GM23248 (cell line): ENCODE measurements at regions not wholly inside any gene's neighbourhood (a gene's known extent, or its start where the extent isn't known, plus 50 kb on each side); places are given as distances from the start of the nearest gene placed in this dataset.

ENCODE experiments used
- DNase-seq: peaks from one replicate; pipeline ENCODE4 v3.0.0-alpha.2; 2015
- H2AFZ ChIP-seq: fragments of 200-600 bp; sonication (generic); 2 replicates; pipeline ENCODE4 v1.6.1; 2016; ENCODE audit warnings: antibody characterized with exemption
- H3F3A ChIP-seq: fragments of 200-600 bp; sonication (generic); 2 replicates; pipeline ENCODE4 v1.6.1; 2016; ENCODE audit warnings: mild to moderate bottlenecking, antibody characterized with exemption, mixed run types; ENCODE audit not compliant: insufficient read depth
- H3K27ac ChIP-seq: fragments of 200-600 bp; sonication (generic); 2 replicates; pipeline ENCODE4 v1.5.1; 2016; ENCODE audit warnings: mild to moderate bottlenecking
- H3K27me3 ChIP-seq: fragments of 200-600 bp; sonication (generic); replicated peaks from 2 replicates; pipeline ENCODE4 v1.6.1; 2016; ENCODE audit warnings: mild to moderate bottlenecking; ENCODE audit not compliant: insufficient read depth
- H3K36me3 ChIP-seq: fragments of 200-600 bp; sonication (generic); 2 replicates; pipeline ENCODE4 v1.6.1; 2016; ENCODE audit warnings: low read depth, mild to moderate bottlenecking
- H3K4me1 ChIP-seq: fragments of 200-600 bp; sonication (generic); 2 replicates; pipeline ENCODE4 v1.6.1; 2016; ENCODE audit warnings: mild to moderate bottlenecking; ENCODE audit not compliant: insufficient read depth
- H3K4me2 ChIP-seq: fragments of 200-600 bp; sonication (generic); one replicate; pipeline ENCODE4 v1.6.1; 2016; ENCODE audit warnings: mild to moderate bottlenecking; ENCODE audit not compliant: unreplicated experiment
- H3K4me3 ChIP-seq: fragments of 200-600 bp; sonication (generic); 2 replicates; pipeline ENCODE4 v1.5.1; 2016; ENCODE audit warnings: mild to moderate bottlenecking
- H3K79me2 ChIP-seq: fragments of 200-600 bp; sonication (generic); 2 replicates; pipeline ENCODE4 v1.6.1; 2016; ENCODE audit warnings: mild to moderate bottlenecking; ENCODE audit not compliant: insufficient read depth
- H3K9ac ChIP-seq: fragments of 200-600 bp; sonication (generic); 2 replicates; pipeline ENCODE4 v1.6.1; 2016; ENCODE audit warnings: mild to moderate bottlenecking
- H3K9me2 ChIP-seq: fragments of 200-600 bp; sonication (generic); 2 replicates; pipeline ENCODE4 v1.6.1; 2016; ENCODE audit warnings: mixed run types, mild to moderate bottlenecking, moderate library complexity; ENCODE audit not compliant: insufficient read depth
- H3K9me3 ChIP-seq: fragments of 200-600 bp; sonication (generic); one replicate; pipeline ENCODE4 v1.6.1; 2017; ENCODE audit warnings: low read depth
- H4K20me1 ChIP-seq: fragments of 200-600 bp; sonication (generic); 2 replicates; pipeline ENCODE4 v1.6.0; 2016; ENCODE audit not compliant: insufficient read depth
- EZH2 ChIP-seq: fragments of 200-600 bp; sonication (generic); IDR thresholded peaks from 2 replicates; pipeline ENCODE4 v1.6.1; 2018; ENCODE audit warnings: antibody characterized with exemption, mild to moderate bottlenecking; ENCODE audit not compliant: insufficient read depth, poor library complexity, severe bottlenecking
- EZH2phosphoT487 ChIP-seq: fragments of 200-600 bp; sonication (generic); IDR thresholded peaks from 2 replicates; pipeline ENCODE4 v1.6.1; 2018; ENCODE audit warnings: antibody characterized with exemption, moderate library complexity, mild to moderate bottlenecking, low read depth; ENCODE audit not compliant: insufficient read depth
- WGBS, 2 experiments: methylation state at CpG; one replicate each; pipeline ENCODE4 v1.1.6; 2015 to 2017; ENCODE audit warnings: low lambda C conversion rate in 2 of 2, low coverage in 1 of 2; ENCODE audit errors: missing lambda C conversion rate in 2 of 2; 5-methylcytosine and 5-hydroxymethylcytosine counted together
- in situ Hi-C: fragments of 300-500 bp; cut with MboI; formaldehyde crosslinking; loops from 2 replicates; pipeline ENCODE4 v1.15.0; 2020

- Histone ChIP-seq H4K20me1 (no peaks in the 10 kb centered on the region), H3K9me3 (no peaks in the 10 kb centered on the region), H2AFZ (no peak overlapping the region), H3F3A (no peaks in the 10 kb centered on the region), H3K4me1 (no peaks in the 10 kb centered on the region), H3K9me2 (no peaks in the 10 kb centered on the region), H3K9ac (no peak overlapping the region), H3K27ac (no peak overlapping the region), H3K27me3 (no peaks in the 10 kb centered on the region), H3K79me2 (peaks cover 100% of the 10 kb centered on the region), H3K4me2 (no peak overlapping the region), H3K4me3 (no peak overlapping the region), H3K36me3 (no peaks in the 10 kb centered on the region)
- in situ Hi-C loops = loop anchor here (25.0 kb wide), 1 partner anchor 981 kb away; no protein-coding TSS in a partner anchor
- no peak for DNase-seq
- TF ChIP-seq EZH2 (no peak), EZH2phosphoT487 (no peak)
- WGBS, 2 experiments = 71 to 74% methylated on average over 3 of the region's 3 CpGs
Measured at GRCh38 chr3:159818399-159818798, 170.2 kb upstream of the IL12A start.

- TF ChIP-seq EZH2 (no peak), EZH2phosphoT487 (no peak)
- Histone ChIP-seq H4K20me1 (no peaks in the 10 kb centered on the region), H3K9me2 (no peaks in the 10 kb centered on the region), H3K79me2 (peaks cover 99% of the 10 kb centered on the region), H3K4me2 (no peak overlapping the region), H3F3A (peaks cover 6% of the 10 kb centered on the region; the same call in 1 of the 2 replicates), H2AFZ (no peak overlapping the region), H3K36me3 (no peaks in the 10 kb centered on the region), H3K4me3 (no peak overlapping the region), H3K4me1 (peaks cover 6% of the 10 kb centered on the region), H3K9ac (no peak overlapping the region), H3K27ac (no peak overlapping the region), H3K9me3 (no peaks in the 10 kb centered on the region), H3K27me3 (no peaks in the 10 kb centered on the region)
- no peak for DNase-seq
- WGBS, 2 experiments = 85 to 93% methylated on average over 3 of the region's 3 CpGs
- in situ Hi-C loops = loop anchor here (25.0 kb wide), 1 partner anchor 982 kb away; no protein-coding TSS in a partner anchor
Measured at GRCh38 chr3:159818997-159819500, 169.6 kb upstream of the IL12A start.

- in situ Hi-C loops = loop anchor here (25.0 kb wide), 1 partner anchor 982 kb away; no protein-coding TSS in a partner anchor
- Histone ChIP-seq H3K4me1 (peaks cover 12% of the 10 kb centered on the region), H3K27me3 (no peaks in the 10 kb centered on the region), H4K20me1 (no peaks in the 10 kb centered on the region), H3K79me2 (peaks cover 92% of the 10 kb centered on the region), H3K36me3 (no peaks in the 10 kb centered on the region), H2AFZ (no peak overlapping the region), H3K9me2 (no peaks in the 10 kb centered on the region), H3F3A (peaks cover 12% of the 10 kb centered on the region), H3K4me2 (no peak overlapping the region), H3K27ac (no peak overlapping the region), H3K9me3 (no peaks in the 10 kb centered on the region), H3K4me3 (no peak overlapping the region), H3K9ac (no peak overlapping the region)
- 100% methylated on average over 1 of the region's 1 CpG for WGBS, 2 experiments
- DNase-seq = no peak
- TF ChIP-seq EZH2phosphoT487 (no peak), EZH2 (no peak)
Measured at GRCh38 chr3:159819676-159820075, 169.0 kb upstream of the IL12A start.

GRCh38 chr3:159821110-159821509, 167.5 kb upstream of the IL12A start:
- Histone ChIP-seq H3K4me2 (no peak overlapping the region), H3K36me3 (no peaks in the 10 kb centered on the region), H3K4me3 (no peak overlapping the region), H3K9me2 (no peaks in the 10 kb centered on the region), H2AFZ (no peak overlapping the region), H3F3A (peaks cover 26% of the 10 kb centered on the region), H3K9me3 (no peaks in the 10 kb centered on the region), H3K4me1 (peaks cover 24% of the 10 kb centered on the region), H3K79me2 (peaks cover 91% of the 10 kb centered on the region), H3K27me3 (no peaks in the 10 kb centered on the region), H3K9ac (no peak overlapping the region), H4K20me1 (no peaks in the 10 kb centered on the region), H3K27ac (no peak overlapping the region)
- in situ Hi-C loops = loop anchor here (25.0 kb wide), 1 partner anchor 984 kb away; no protein-coding TSS in a partner anchor
- DNase-seq = no peak
- TF ChIP-seq EZH2 = no peak
- TF ChIP-seq EZH2phosphoT487 = no peak
- 87 to 89% methylated on average over 6 of the region's 6 CpGs for WGBS, 2 experiments
